ENCODE measurements at regions not wholly inside any gene's neighbourhood (a gene's known extent, or its start where the extent isn't known, plus 50 kb on each side); places are given as distances from the start of the nearest gene placed in this dataset.

DNA sequence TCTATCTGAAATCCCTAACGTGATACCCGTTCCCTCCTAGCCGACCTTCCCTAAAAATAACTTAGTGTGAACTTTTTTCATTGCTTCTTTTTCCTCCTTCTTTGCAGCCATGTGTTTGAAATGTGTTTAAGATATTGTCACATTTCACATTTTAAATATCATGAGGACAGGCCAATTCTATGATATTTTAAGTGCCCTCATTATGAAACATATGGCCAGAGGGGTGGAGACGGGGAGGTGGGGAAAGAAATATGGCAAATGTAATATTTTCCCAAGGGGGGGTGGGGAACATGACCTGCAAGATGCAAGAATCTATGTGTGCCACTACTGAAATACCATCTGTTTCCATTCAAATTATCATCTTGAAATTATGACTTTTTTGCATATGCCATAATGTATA lies 1039.2 kb downstream of the AGBL1 start:
- intact Hi-C loops (cut with micrococcal nuclease), result no loop called here
- no peak overlapping the region for H3K27ac ChIP-seq (ENCODE audit: low read depth, low read length)
- H3K9ac ChIP-seq (ENCODE audit: low read length), result no peak overlapping the region
- no peak overlapping the region for H3K4me3 ChIP-seq (replicated peaks in 1 of 2; ENCODE audit: low read depth in 1 of 2, low read length in 2 of 2)
- BruUV-seq (replicated peaks), result no TSS peak
- ChIA-PET RAD21 (ENCODE audit: low non-redundant PET in 1 of 2, low total read pairs in 2 of 2, uncharacterized antibody in 2 of 2, unreplicated experiment in 2 of 2) (no interaction called here), POLR2A (no interaction called here), CTCF (no interaction called here)
- no peaks in the 10 kb centered on the region for H4K20me1 ChIP-seq (ENCODE audit: insufficient read depth)
- H3K9me2 ChIP-seq (ENCODE audit: insufficient read depth), result no peaks in the 10 kb centered on the region
- no peaks in the 10 kb centered on the region for H3K79me2 ChIP-seq (ENCODE audit: insufficient read depth, low read length)
- H3K4me2 ChIP-seq (ENCODE audit: low read length), result no peak overlapping the region
- no peak for ATAC-seq
- no peaks in the 10 kb centered on the region for H3K4me1 ChIP-seq (ENCODE audit: control insufficient read depth in 1 of 2, insufficient read depth in 2 of 2, low read length in 2 of 2)
- H2AFZ ChIP-seq (ENCODE audit: low read depth, low read length, poor library complexity, severe bottlenecking), result no peak overlapping the region
- TF ChIP-seq ZNF274 (IDR thresholded peaks at IDR 0.05; ENCODE audit: low read depth, low read length) (no peak), TCF7L2 (IDR thresholded peaks at IDR 0.05; ENCODE audit: borderline replicate concordance, extremely low read depth, insufficient read depth, insufficient read length) (no peak), POLR2AphosphoS5 (IDR thresholded peaks at IDR 0.05; ENCODE audit: low read depth, low read length) (no peak), EZH2phosphoT487 (IDR thresholded peaks at IDR 0.05; ENCODE audit: borderline replicate concordance) (no peak), EZH2 (IDR thresholded peaks at IDR 0.05) (no peak), SP1 (IDR thresholded peaks at IDR 0.05; ENCODE audit: low read depth) (no peak), EGR1 (IDR thresholded peaks at IDR 0.05; ENCODE audit: low read depth) (no peak)
- TF ChIP-seq, protein P1, sequence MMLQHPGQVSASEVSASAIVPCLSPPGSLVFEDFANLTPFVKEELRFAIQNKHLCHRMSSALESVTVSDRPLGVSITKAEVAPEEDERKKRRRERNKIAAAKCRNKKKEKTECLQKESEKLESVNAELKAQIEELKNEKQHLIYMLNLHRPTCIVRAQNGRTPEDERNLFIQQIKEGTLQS (IDR thresholded peaks at IDR 0.05), result no peak
- peaks cover 0 to 23% of the 10 kb centered on the region in 2 experiments; a peak in 2 of 4 replicates for H3K9me3 ChIP-seq (ENCODE audit: control insufficient read depth in 1 of 2, insufficient read depth in 1 of 2, low read depth in 1 of 2, low read length in 2 of 2)
- no peaks in the 10 kb centered on the region for H3K27me3 ChIP-seq (ENCODE audit: insufficient read depth, low read length)
- no peaks in the 10 kb centered on the region for H3K36me3 ChIP-seq (ENCODE audit: control insufficient read depth in 1 of 2, insufficient read depth in 2 of 2, low read length in 2 of 2)
- DNase-seq (ENCODE audit: low read depth, low spot score), result no peak

- H3K4me1 ChIP-seq (ENCODE audit: control insufficient read depth in 1 of 2, insufficient read depth in 2 of 2, low read length in 2 of 2), result no peaks in the 10 kb centered on the region
- no peak overlapping the region for H2AFZ ChIP-seq (ENCODE audit: low read depth, low read length, poor library complexity, severe bottlenecking)
- H3K9ac ChIP-seq (ENCODE audit: low read length), result no peak overlapping the region
- no peaks in the 10 kb centered on the region for H3K79me2 ChIP-seq (ENCODE audit: insufficient read depth, low read length)
- H3K9me3 ChIP-seq (ENCODE audit: control insufficient read depth in 1 of 2, insufficient read depth in 1 of 2, low read depth in 1 of 2, low read length in 2 of 2), result peaks cover 0 to 22% of the 10 kb centered on the region in 2 experiments; a peak in 2 of 4 replicates
- intact Hi-C loops (cut with micrococcal nuclease), result no loop called here
- no peak for TF ChIP-seq POLR2A (IDR thresholded peaks at IDR 0.05; ENCODE audit: borderline replicate concordance, extremely low read depth, insufficient read depth, insufficient read length)
- no peak for TF ChIP-seq YY1 (IDR thresholded peaks at IDR 0.05; ENCODE audit: extremely low read depth, insufficient replicate concordance, low read depth, low read length)
- TF ChIP-seq POLR2AphosphoS5 (IDR thresholded peaks at IDR 0.05; ENCODE audit: low read depth, low read length), result no peak
- no peak for TF ChIP-seq SIN3A (IDR thresholded peaks at IDR 0.05; ENCODE audit: low read depth)
- TF ChIP-seq EGR1 (IDR thresholded peaks at IDR 0.05; ENCODE audit: low read depth), result no peak
- no peak for TF ChIP-seq CTCF (IDR thresholded peaks at IDR 0.05 in 2 of 3, conservative IDR thresholded peaks at IDR 0.05 in 1 of 3; ENCODE audit: borderline replicate concordance in 1 of 3, insufficient read depth in 1 of 3, low read depth in 2 of 3, low read length in 2 of 3)
- no peak for TF ChIP-seq SP1 (IDR thresholded peaks at IDR 0.05; ENCODE audit: low read depth)
- no peak for TF ChIP-seq ELF1 (IDR thresholded peaks at IDR 0.05; ENCODE audit: borderline replicate concordance, low read depth)
- TF ChIP-seq ZNF274 (IDR thresholded peaks at IDR 0.05; ENCODE audit: low read depth, low read length), result no peak
- no peak for TF ChIP-seq EZH2phosphoT487 (IDR thresholded peaks at IDR 0.05; ENCODE audit: borderline replicate concordance)
- TF ChIP-seq, protein P1 (IDR thresholded peaks at IDR 0.05), result no peak
- TF ChIP-seq CEBPB (IDR thresholded peaks at IDR 0.05; ENCODE audit: low read depth), result no peak
- TF ChIP-seq JUND (IDR thresholded peaks at IDR 0.05), result no peak
- no peak overlapping the region for H3K4me2 ChIP-seq (ENCODE audit: low read length)
- no peak overlapping the region for H3K27ac ChIP-seq (ENCODE audit: low read depth, low read length)
- ATAC-seq, result no peak
- no peak for DNase-seq (ENCODE audit: low read depth, low spot score)
- no peaks in the 10 kb centered on the region for H3K9me2 ChIP-seq (ENCODE audit: insufficient read depth)
- ChIA-PET CTCF (no interaction called here), POLR2A (no interaction called here), RAD21 (ENCODE audit: low non-redundant PET in 1 of 2, low total read pairs in 2 of 2, uncharacterized antibody in 2 of 2, unreplicated experiment in 2 of 2) (no interaction called here)
- no peak overlapping the region for H3K4me3 ChIP-seq (replicated peaks in 1 of 2; ENCODE audit: low read depth in 1 of 2, low read length in 2 of 2)
- H3K27me3 ChIP-seq (ENCODE audit: insufficient read depth, low read length), result no peaks in the 10 kb centered on the region
- BruUV-seq (replicated peaks), result no TSS peak
- no peaks in the 10 kb centered on the region for H4K20me1 ChIP-seq (ENCODE audit: insufficient read depth)
- no peaks in the 10 kb centered on the region for H3K36me3 ChIP-seq (ENCODE audit: control insufficient read depth in 1 of 2, insufficient read depth in 2 of 2, low read length in 2 of 2)
Observed at GRCh38 chr15:87118435-87118834, 1038.8 kb downstream of the AGBL1 start.
